IMR-90 (cell line): ENCODE measurements at regions not wholly inside any gene's neighbourhood (a gene's known extent, or its start where the extent isn't known, plus 50 kb on each side); places are given as distances from the start of the nearest gene placed in this dataset.

Experiments used
- ATAC-seq: fragments of 200-7000 bp; cut with Tn5 transposase; 2 replicates; pipeline ENCODE4 v1.9.1; 2020; ENCODE audit warnings: low read depth, mild to moderate bottlenecking, moderate library complexity
- BruUV-seq: library from RNA; stranded (reverse); fragments of 400-500 nt; replicated peaks from 2 replicates; lab custom pipeline; 2021; lab: Mats Ljungman, UMichigan
- CTCF ChIA-PET: fragments of 300-600 bp; formaldehyde crosslinking; extraction: SDS; loops from one replicate; lab custom pipeline; 2021; ENCODE audit warnings: antibody characterized with exemption; lab: Yijun Ruan, JAX
- POLR2A ChIA-PET: fragments of 300-600 bp; sonication (Branson Sonifier 250); formaldehyde crosslinking; loops from one replicate; lab custom pipeline; 2022; ENCODE audit warnings: antibody characterized with exemption; ENCODE audit not compliant: unreplicated experiment; lab: Charles Lee
- DNase-seq: peaks from one replicate; pipeline ENCODE4 v3.0.0; 2013
- H2AFZ ChIP-seq: replicated peaks from 2 replicates; pipeline ENCODE3; 2013; ENCODE audit warnings: low read length, mild to moderate bottlenecking; ENCODE audit not compliant: poor library complexity
- H2AK5ac ChIP-seq: 2 replicates; pipeline ENCODE4 v1.6.1; 2013; ENCODE audit warnings: low read depth, low read length, inconsistent platforms
- H2AK9ac ChIP-seq: replicated peaks from 2 replicates; pipeline ENCODE3; 2013; ENCODE audit warnings: mild to moderate bottlenecking, low read depth, low read length, moderate library complexity; ENCODE audit not compliant: poor library complexity
- H2BK120ac ChIP-seq: 2 replicates; pipeline ENCODE4 v1.6.1; 2013; ENCODE audit warnings: low read depth, low read length, inconsistent platforms
- H2BK15ac ChIP-seq: 3 replicates; pipeline ENCODE4 v1.6.1; 2013; ENCODE audit warnings: low read depth, low read length, inconsistent platforms
- H2BK20ac ChIP-seq: 2 replicates; pipeline ENCODE4 v1.6.1; 2013; ENCODE audit warnings: low read depth, mild to moderate bottlenecking, inconsistent platforms, low read length, moderate library complexity
- H2BK5ac ChIP-seq: 2 replicates; pipeline ENCODE4 v1.6.1; 2013; ENCODE audit warnings: mild to moderate bottlenecking, low read depth, low read length, inconsistent platforms; ENCODE audit not compliant: poor library complexity, severe bottlenecking
- H3K14ac ChIP-seq: replicated peaks from 2 replicates; pipeline ENCODE4 v1.6.1; 2013; ENCODE audit warnings: low read depth, low read length, inconsistent platforms
- H3K18ac ChIP-seq: 2 replicates; pipeline ENCODE4 v1.6.1; 2013; ENCODE audit warnings: low read depth, low read length, control low read depth
- H3K23ac ChIP-seq: 2 replicates; pipeline ENCODE4 v1.6.1; 2013; ENCODE audit warnings: low read depth, low read length, inconsistent platforms
- H3K27ac ChIP-seq: 2 replicates; pipeline ENCODE4 v1.5.1; 2013; ENCODE audit warnings: mild to moderate bottlenecking, control low read depth, low read length; ENCODE audit not compliant: insufficient read depth
- H3K27me3 ChIP-seq: 2 replicates; pipeline ENCODE4 v1.6.1; 2013; ENCODE audit warnings: low read length; ENCODE audit not compliant: control insufficient read depth, insufficient read depth
- H3K36me3 ChIP-seq: 2 replicates; pipeline ENCODE4 v1.6.1; 2013; ENCODE audit warnings: low read length, mixed read lengths; ENCODE audit not compliant: control insufficient read depth, insufficient read depth
- H3K4ac ChIP-seq: 2 replicates; pipeline ENCODE4 v1.6.1; 2013; ENCODE audit warnings: low read depth, low read length, inconsistent platforms
- H3K4me1 ChIP-seq: 2 replicates; pipeline ENCODE4 v1.6.1; 2013; ENCODE audit warnings: low read length, mixed read lengths; ENCODE audit not compliant: control insufficient read depth, insufficient read depth
- H3K4me2 ChIP-seq: 2 replicates; pipeline ENCODE4 v1.6.1; 2013; ENCODE audit warnings: low read depth, mild to moderate bottlenecking, control low read depth, low read length, moderate library complexity
- H3K4me3 ChIP-seq: 2 replicates; pipeline ENCODE4 v1.5.1; 2013; ENCODE audit warnings: low read depth, mild to moderate bottlenecking, control low read depth, low read length, moderate library complexity; ENCODE audit not compliant: insufficient read depth
- H3K56ac ChIP-seq: 2 replicates; pipeline ENCODE4 v1.6.1; 2013; ENCODE audit warnings: low read length, inconsistent platforms; ENCODE audit not compliant: insufficient read depth; ENCODE audit errors: extremely low read depth
- H3K79me1 ChIP-seq, 2 experiments: 2 replicates each; pipeline ENCODE4 v1.6.1; 2013; ENCODE audit warnings: low read length in 2 of 2, inconsistent platforms in 1 of 2, low read depth in 1 of 2
- H3K9ac ChIP-seq: 2 replicates; pipeline ENCODE4 v1.6.1; 2013; ENCODE audit warnings: low read depth, low read length, control low read depth
- H3K9me1 ChIP-seq: 2 replicates; pipeline ENCODE4 v1.6.1; 2013; ENCODE audit warnings: low read length, inconsistent platforms; ENCODE audit not compliant: insufficient read depth
- H3K9me3 ChIP-seq: 2 replicates; pipeline ENCODE4 v1.6.1; 2013; ENCODE audit warnings: low read length; ENCODE audit not compliant: control insufficient read depth, insufficient read depth
- H4K20me1 ChIP-seq: 2 replicates; pipeline ENCODE4 v1.6.1; 2013; ENCODE audit warnings: low read length, inconsistent platforms; ENCODE audit not compliant: insufficient read depth
- H4K5ac ChIP-seq: 2 replicates; pipeline ENCODE4 v1.6.1; 2013; ENCODE audit warnings: mild to moderate bottlenecking, low read depth, low read length, control low read depth
- H4K8ac ChIP-seq, 2 experiments: 2 replicates each; pipeline ENCODE4 v1.6.1; 2013; ENCODE audit warnings: low read depth in 2 of 2, low read length in 2 of 2, control low read depth in 1 of 2, inconsistent platforms in 1 of 2
- H4K91ac ChIP-seq: 2 replicates; pipeline ENCODE4 v1.6.1; 2013; ENCODE audit warnings: low read depth, low read length, inconsistent platforms; ENCODE audit not compliant: insufficient read depth
- CEBPB ChIP-seq: IDR thresholded peaks from 2 replicates; pipeline ENCODE4 v1.6.1; 2012; ENCODE audit warnings: low read depth, low read length, improper control_type of control experiment
- CHD1 ChIP-seq: IDR thresholded peaks from 2 replicates; pipeline ENCODE4 v1.6.1; 2012; ENCODE audit warnings: low read depth, low read length, improper control_type of control experiment
- MAFK ChIP-seq: IDR thresholded peaks from 2 replicates; pipeline ENCODE4 v1.6.1; 2012; ENCODE audit warnings: low read depth, low read length, improper control_type of control experiment
- MXI1 ChIP-seq: IDR thresholded peaks from 2 replicates; pipeline ENCODE4 v1.6.1; 2012; ENCODE audit warnings: low read depth, mild to moderate bottlenecking, low read length, moderate library complexity, borderline replicate concordance
- POLR2A ChIP-seq: IDR thresholded peaks from 2 replicates; pipeline ENCODE4 v1.6.1; 2012; ENCODE audit warnings: mild to moderate bottlenecking, low read depth, low read length
- SMC3 ChIP-seq: fragments of 150-350 bp; IDR thresholded peaks from 2 replicates; pipeline ENCODE4 v1.6.1; 2016; ENCODE audit warnings: low read depth, mild to moderate bottlenecking, antibody characterized with exemption, low read length, moderate library complexity
- WGBS, 2 experiments: methylation state at CpG; one replicate each; pipeline versions ENCODE4 v1.1.5 to v1.1.7; 2013; ENCODE audit warnings: missing lambda C conversion rate in 2 of 2; ENCODE audit not compliant: insufficient read length in 1 of 2; ENCODE audit errors: extremely low coverage in 2 of 2; 5-methylcytosine and 5-hydroxymethylcytosine counted together
- dilution Hi-C: fragments of 300-500 bp; cut with HindIII; formaldehyde crosslinking; loops from one replicate; pipeline ENCODE4 v1.14.3; 2018; ENCODE audit warnings: low sequenced_read_pairs; ENCODE audit not compliant: unreplicated experiment
- in situ Hi-C: fragments of 300-500 bp; cut with MboI; formaldehyde crosslinking; loops from 3 replicates; pipeline ENCODE4 v1.14.3; 2019; ENCODE audit warnings: low sequenced_read_pairs, inconsistent platforms, mixed read lengths
- intact Hi-C: fragments of 100-400 bp; cut with micrococcal nuclease; formaldehyde crosslinking; loops from 2 replicates; pipeline ENCODE4 v1.10.0; 2022
- TF ChIP-seq, protein P1 (sequence below): fragments of 150-350 bp; IDR thresholded peaks from 2 replicates; pipeline ENCODE4 v1.6.1; 2016; ENCODE audit warnings: low read depth, mild to moderate bottlenecking, low read length, moderate library complexity, borderline replicate concordance
- TF ChIP-seq, protein P2 (sequence below): conservative IDR thresholded peaks from 2 replicates; pipeline ENCODE4 v1.5.1; 2012; ENCODE audit warnings: mild to moderate bottlenecking, low read depth, low read length, improper control_type of control experiment

DNA sequence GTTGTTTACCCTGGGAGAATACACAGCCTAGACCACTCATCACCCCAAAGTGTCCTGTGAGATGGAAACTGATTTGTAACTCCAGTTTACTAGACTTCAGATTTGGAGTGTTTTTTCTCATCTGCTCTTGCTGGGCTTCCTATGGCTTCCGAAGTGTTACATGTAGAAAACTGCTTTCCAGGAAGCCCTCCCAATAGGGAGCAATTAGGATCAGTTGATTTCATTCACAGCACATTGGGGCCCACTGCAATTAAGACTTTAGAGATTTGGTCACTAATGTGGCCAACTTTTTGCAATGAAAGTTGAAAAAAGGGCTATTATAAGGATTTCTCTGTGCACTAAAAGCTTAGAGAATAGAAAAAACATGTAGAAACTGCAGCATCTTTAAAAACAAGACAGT lies 656.6 kb upstream of the CHAC2 start:
- no peaks in the 10 kb centered on the region for H3K9me1 ChIP-seq
- no peak overlapping the region for H3K27ac ChIP-seq
- in situ Hi-C loops: no loop called here
- H2BK120ac ChIP-seq: no peak overlapping the region
- H3K4me3 ChIP-seq: no peak overlapping the region
- H3K4ac ChIP-seq: no peak overlapping the region
- no CpG with 5 or more reads among the region's 1 CpG for WGBS, 2 experiments
- H3K9me3 ChIP-seq: no peaks in the 10 kb centered on the region
- no peak overlapping the region for H2AK9ac ChIP-seq
- no peak overlapping the region for H4K8ac ChIP-seq
- ATAC-seq (no peak), DNase-seq (no peak)
- no peak overlapping the region for H2BK5ac ChIP-seq
- ChIA-PET CTCF (no interaction called here), POLR2A (no interaction called here)
- H4K91ac ChIP-seq: no peak overlapping the region
- no peak overlapping the region for H3K14ac ChIP-seq
- no peaks in the 10 kb centered on the region for H4K20me1 ChIP-seq
- dilution Hi-C loops: no loop called here
- no peaks in the 10 kb centered on the region for H3K36me3 ChIP-seq
- no peaks in the 10 kb centered on the region for H3K4me1 ChIP-seq
- H3K56ac ChIP-seq: no peak overlapping the region
- H2BK20ac ChIP-seq: no peak overlapping the region
- H2BK15ac ChIP-seq: no peak overlapping the region
- no peak overlapping the region for H2AK5ac ChIP-seq
- H3K4me2 ChIP-seq: no peak overlapping the region
- intact Hi-C loops: no loop called here
- no peak overlapping the region for H3K23ac ChIP-seq
- no peaks in the 10 kb centered on the region for H3K79me1 ChIP-seq
- H3K18ac ChIP-seq: no peak overlapping the region
- no TSS peak for BruUV-seq
- H3K27me3 ChIP-seq: no peaks in the 10 kb centered on the region
- TF ChIP-seq MXI1 (no peak), SMC3 (no peak), CEBPB (no peak), POLR2A (no peak), CHD1 (no peak), MAFK (no peak)
- TF ChIP-seq, protein P1, sequence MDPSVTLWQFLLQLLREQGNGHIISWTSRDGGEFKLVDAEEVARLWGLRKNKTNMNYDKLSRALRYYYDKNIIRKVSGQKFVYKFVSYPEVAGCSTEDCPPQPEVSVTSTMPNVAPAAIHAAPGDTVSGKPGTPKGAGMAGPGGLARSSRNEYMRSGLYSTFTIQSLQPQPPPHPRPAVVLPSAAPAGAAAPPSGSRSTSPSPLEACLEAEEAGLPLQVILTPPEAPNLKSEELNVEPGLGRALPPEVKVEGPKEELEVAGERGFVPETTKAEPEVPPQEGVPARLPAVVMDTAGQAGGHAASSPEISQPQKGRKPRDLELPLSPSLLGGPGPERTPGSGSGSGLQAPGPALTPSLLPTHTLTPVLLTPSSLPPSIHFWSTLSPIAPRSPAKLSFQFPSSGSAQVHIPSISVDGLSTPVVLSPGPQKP: no peak
- TF ChIP-seq, protein P2, sequence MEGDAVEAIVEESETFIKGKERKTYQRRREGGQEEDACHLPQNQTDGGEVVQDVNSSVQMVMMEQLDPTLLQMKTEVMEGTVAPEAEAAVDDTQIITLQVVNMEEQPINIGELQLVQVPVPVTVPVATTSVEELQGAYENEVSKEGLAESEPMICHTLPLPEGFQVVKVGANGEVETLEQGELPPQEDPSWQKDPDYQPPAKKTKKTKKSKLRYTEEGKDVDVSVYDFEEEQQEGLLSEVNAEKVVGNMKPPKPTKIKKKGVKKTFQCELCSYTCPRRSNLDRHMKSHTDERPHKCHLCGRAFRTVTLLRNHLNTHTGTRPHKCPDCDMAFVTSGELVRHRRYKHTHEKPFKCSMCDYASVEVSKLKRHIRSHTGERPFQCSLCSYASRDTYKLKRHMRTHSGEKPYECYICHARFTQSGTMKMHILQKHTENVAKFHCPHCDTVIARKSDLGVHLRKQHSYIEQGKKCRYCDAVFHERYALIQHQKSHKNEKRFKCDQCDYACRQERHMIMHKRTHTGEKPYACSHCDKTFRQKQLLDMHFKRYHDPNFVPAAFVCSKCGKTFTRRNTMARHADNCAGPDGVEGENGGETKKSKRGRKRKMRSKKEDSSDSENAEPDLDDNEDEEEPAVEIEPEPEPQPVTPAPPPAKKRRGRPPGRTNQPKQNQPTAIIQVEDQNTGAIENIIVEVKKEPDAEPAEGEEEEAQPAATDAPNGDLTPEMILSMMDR: no peak
- no peak overlapping the region for H3K9ac ChIP-seq
- H2AFZ ChIP-seq: no peak overlapping the region
- no peak overlapping the region for H4K5ac ChIP-seq
